Neural cell (in vitro differentiated cells): ENCODE measurements at regions not wholly inside any gene's neighbourhood (a gene's known extent, or its start where the extent isn't known, plus 50 kb on each side); places are given as distances from the start of the nearest gene placed in this dataset.
"Not testable (repeated sequence)": the region's sequence is repeated elsewhere in the genome, so short reads cannot be mapped to it uniquely, and the experiment has no call there.

Source experiments
- H2AFZ ChIP-seq: fragments of 200-600, 300-800 bp; sonication (generic), shearing (Covaris generic); 2 replicates; pipeline ENCODE4 v1.6.0; 2014; ENCODE audit warnings: low read depth, mild to moderate bottlenecking, antibody characterized with exemption, low read length, moderate library complexity
- H3F3A ChIP-seq: fragments of 200-600 bp; shearing (Covaris generic); 2 replicates; pipeline ENCODE4 v1.6.1; 2016; ENCODE audit warnings: mild to moderate bottlenecking, moderate library complexity, mixed read lengths, antibody characterized with exemption, low read length; ENCODE audit not compliant: insufficient read depth, poor library complexity, severe bottlenecking
- H3K27ac ChIP-seq: fragments of 200-600, 300-800 bp; sonication (generic), shearing (Covaris generic); 2 replicates; pipeline ENCODE4 v1.5.1; 2014; ENCODE audit warnings: mild to moderate bottlenecking, low read length, moderate library complexity
- H3K27me3 ChIP-seq: fragments of 300-800, 200-600 bp; sonication (generic), shearing (Covaris generic); 2 replicates; pipeline ENCODE4 v1.6.0; 2014; ENCODE audit warnings: mild to moderate bottlenecking, low read depth, low read length, moderate library complexity; ENCODE audit not compliant: insufficient read depth
- H3K36me3 ChIP-seq: fragments of 300-800, 200-600 bp; sonication (generic), shearing (Covaris generic); 2 replicates; pipeline ENCODE4 v1.5.1; 2014; ENCODE audit warnings: mild to moderate bottlenecking, antibody characterized with exemption, low read length, moderate library complexity; ENCODE audit not compliant: insufficient read depth
- H3K4me2 ChIP-seq: fragments of 300-800, 200-600 bp; sonication (generic), shearing (Covaris generic); 2 replicates; pipeline ENCODE4 v1.6.0; 2014; ENCODE audit warnings: mild to moderate bottlenecking, low read length
- H3K4me3 ChIP-seq: fragments of 300-800, 200-600 bp; sonication (generic), shearing (Covaris generic); 2 replicates; pipeline ENCODE4 v1.5.1; 2014; ENCODE audit warnings: mild to moderate bottlenecking, low read length, moderate library complexity
- H3K79me2 ChIP-seq: fragments of 200-600 bp; shearing (Covaris generic); replicated peaks from 2 replicates; pipeline ENCODE4 v1.6.0; 2014; ENCODE audit warnings: mild to moderate bottlenecking, low read length, moderate library complexity; ENCODE audit not compliant: insufficient read depth
- H3K9ac ChIP-seq: fragments of 300-800, 200-600 bp; sonication (generic), shearing (Covaris generic); 2 replicates; pipeline ENCODE4 v1.6.1; 2016; ENCODE audit warnings: mild to moderate bottlenecking, low read length, mixed read lengths
- H3K9me2 ChIP-seq: fragments of 200-600 bp; shearing (Covaris generic); 2 replicates; pipeline ENCODE4 v1.6.1; 2016; ENCODE audit warnings: mild to moderate bottlenecking, low read length, mixed read lengths; ENCODE audit not compliant: insufficient read depth
- H3K9me3 ChIP-seq: fragments of 200-600, 300-800 bp; sonication (generic), shearing (Covaris generic); 2 replicates; pipeline ENCODE4 v1.6.1; 2016; ENCODE audit warnings: mild to moderate bottlenecking, mixed run types, low read length, moderate library complexity, mixed read lengths
- H4K20me1 ChIP-seq: fragments of 200-600 bp; shearing (Covaris generic); 2 replicates; pipeline ENCODE4 v1.6.1; 2016; ENCODE audit warnings: mild to moderate bottlenecking, mixed run types; ENCODE audit not compliant: insufficient read depth
- EP300 ChIP-seq: fragments of 450-650 bp; conservative IDR thresholded peaks from 2 replicates; pipeline ENCODE4 v1.6.1; 2014; ENCODE audit warnings: antibody characterized with exemption, mild to moderate bottlenecking, moderate library complexity; ENCODE audit not compliant: poor library complexity, severe bottlenecking
- EZH2 ChIP-seq: fragments of 200-600, 300-800 bp; shearing (Covaris generic), sonication (generic); IDR thresholded peaks from 2 replicates; pipeline ENCODE4 v1.6.1; 2014; ENCODE audit warnings: antibody characterized with exemption, low read length, borderline replicate concordance, mild to moderate bottlenecking; ENCODE audit not compliant: insufficient read depth, poor library complexity, severe bottlenecking
- MXI1 ChIP-seq: fragments of 450-650 bp; conservative IDR thresholded peaks from 2 replicates; pipeline ENCODE4 v1.6.1; 2014; ENCODE audit warnings: antibody characterized with exemption, mild to moderate bottlenecking; ENCODE audit not compliant: poor library complexity, severe bottlenecking
- POLR2AphosphoS5 ChIP-seq: IDR thresholded peaks from 2 replicates; pipeline ENCODE4 v1.6.1; 2012
- RAD21 ChIP-seq: fragments of 450-650 bp; conservative IDR thresholded peaks from 2 replicates; pipeline ENCODE4 v1.6.1; 2014; ENCODE audit warnings: antibody characterized with exemption, mild to moderate bottlenecking, moderate library complexity
- SMC3 ChIP-seq: fragments of 450-650 bp; conservative IDR thresholded peaks from 2 replicates; pipeline ENCODE4 v1.6.1; 2014; ENCODE audit warnings: antibody characterized with exemption, mild to moderate bottlenecking, moderate library complexity; ENCODE audit not compliant: poor library complexity
- TAF1 ChIP-seq: IDR thresholded peaks from 2 replicates; pipeline ENCODE4 v1.6.1; 2012; ENCODE audit warnings: low read depth
- TF ChIP-seq, protein P1 (sequence below): fragments of 450-650 bp; IDR thresholded peaks from 2 replicates; pipeline ENCODE4 v1.5.1; 2014; ENCODE audit warnings: antibody characterized with exemption, mild to moderate bottlenecking, moderate library complexity; ENCODE audit not compliant: poor library complexity, severe bottlenecking
- TF ChIP-seq, protein P2 (sequence below): IDR thresholded peaks from 2 replicates; pipeline ENCODE4 v1.6.1; 2012; ENCODE audit warnings: borderline replicate concordance

DNA sequence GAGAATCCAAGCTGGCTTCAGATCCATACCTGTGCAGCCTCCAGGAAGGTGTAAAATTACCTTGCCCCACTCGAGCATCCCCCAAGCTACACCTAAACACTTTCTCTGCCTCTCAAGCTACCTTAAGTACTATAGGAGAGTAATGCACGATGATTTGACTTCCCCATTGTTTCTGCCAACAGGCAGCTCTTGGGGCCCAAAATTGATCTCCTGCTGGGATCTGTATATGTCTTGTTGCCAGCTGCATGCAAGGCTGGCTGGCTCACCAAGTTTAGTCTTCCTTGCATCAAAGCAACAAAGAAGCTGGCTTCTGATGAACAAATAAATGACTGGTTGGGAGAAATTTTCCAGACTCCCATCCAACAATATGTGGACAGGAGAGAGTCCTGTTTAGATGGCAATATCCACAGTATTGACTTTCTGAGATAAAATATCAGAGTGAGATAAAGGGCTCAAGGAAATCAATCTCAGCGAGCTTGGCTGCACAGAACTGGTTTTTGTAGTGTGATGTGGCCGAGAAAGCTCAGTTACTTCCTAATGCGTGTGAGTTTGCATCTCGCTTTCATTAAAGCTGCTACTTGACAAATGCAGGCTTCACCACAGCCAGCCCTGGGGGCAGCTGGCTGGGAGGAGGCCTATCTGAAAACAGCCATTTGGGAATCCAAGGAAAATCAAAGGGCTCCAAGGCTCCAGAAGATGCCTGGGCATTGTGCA lies 140.7 kb downstream of the MINAR1 start:
- Histone ChIP-seq H3K79me2 (no peaks in the 10 kb centered on the region), H3K4me3 (no peak overlapping the region), H4K20me1 (no peaks in the 10 kb centered on the region), H3F3A (no peaks in the 10 kb centered on the region), H3K4me2 (no peak overlapping the region), H3K9ac (no peak overlapping the region), H3K9me2 (no peaks in the 10 kb centered on the region), H3K27me3 (no peaks in the 10 kb centered on the region), H2AFZ (no peak overlapping the region), H3K27ac (no peak overlapping the region), H3K9me3 (no peaks in the 10 kb centered on the region), H3K36me3 (no peaks in the 10 kb centered on the region)
- TF ChIP-seq, protein P1, sequence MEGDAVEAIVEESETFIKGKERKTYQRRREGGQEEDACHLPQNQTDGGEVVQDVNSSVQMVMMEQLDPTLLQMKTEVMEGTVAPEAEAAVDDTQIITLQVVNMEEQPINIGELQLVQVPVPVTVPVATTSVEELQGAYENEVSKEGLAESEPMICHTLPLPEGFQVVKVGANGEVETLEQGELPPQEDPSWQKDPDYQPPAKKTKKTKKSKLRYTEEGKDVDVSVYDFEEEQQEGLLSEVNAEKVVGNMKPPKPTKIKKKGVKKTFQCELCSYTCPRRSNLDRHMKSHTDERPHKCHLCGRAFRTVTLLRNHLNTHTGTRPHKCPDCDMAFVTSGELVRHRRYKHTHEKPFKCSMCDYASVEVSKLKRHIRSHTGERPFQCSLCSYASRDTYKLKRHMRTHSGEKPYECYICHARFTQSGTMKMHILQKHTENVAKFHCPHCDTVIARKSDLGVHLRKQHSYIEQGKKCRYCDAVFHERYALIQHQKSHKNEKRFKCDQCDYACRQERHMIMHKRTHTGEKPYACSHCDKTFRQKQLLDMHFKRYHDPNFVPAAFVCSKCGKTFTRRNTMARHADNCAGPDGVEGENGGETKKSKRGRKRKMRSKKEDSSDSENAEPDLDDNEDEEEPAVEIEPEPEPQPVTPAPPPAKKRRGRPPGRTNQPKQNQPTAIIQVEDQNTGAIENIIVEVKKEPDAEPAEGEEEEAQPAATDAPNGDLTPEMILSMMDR: no peak
- TF ChIP-seq POLR2AphosphoS5: no peak
- no peak for TF ChIP-seq EP300
- TF ChIP-seq TAF1: no peak
- TF ChIP-seq RAD21: no peak
- no peak for TF ChIP-seq EZH2
- TF ChIP-seq MXI1: no peak
- TF ChIP-seq SMC3: no peak
- TF ChIP-seq, protein P2, sequence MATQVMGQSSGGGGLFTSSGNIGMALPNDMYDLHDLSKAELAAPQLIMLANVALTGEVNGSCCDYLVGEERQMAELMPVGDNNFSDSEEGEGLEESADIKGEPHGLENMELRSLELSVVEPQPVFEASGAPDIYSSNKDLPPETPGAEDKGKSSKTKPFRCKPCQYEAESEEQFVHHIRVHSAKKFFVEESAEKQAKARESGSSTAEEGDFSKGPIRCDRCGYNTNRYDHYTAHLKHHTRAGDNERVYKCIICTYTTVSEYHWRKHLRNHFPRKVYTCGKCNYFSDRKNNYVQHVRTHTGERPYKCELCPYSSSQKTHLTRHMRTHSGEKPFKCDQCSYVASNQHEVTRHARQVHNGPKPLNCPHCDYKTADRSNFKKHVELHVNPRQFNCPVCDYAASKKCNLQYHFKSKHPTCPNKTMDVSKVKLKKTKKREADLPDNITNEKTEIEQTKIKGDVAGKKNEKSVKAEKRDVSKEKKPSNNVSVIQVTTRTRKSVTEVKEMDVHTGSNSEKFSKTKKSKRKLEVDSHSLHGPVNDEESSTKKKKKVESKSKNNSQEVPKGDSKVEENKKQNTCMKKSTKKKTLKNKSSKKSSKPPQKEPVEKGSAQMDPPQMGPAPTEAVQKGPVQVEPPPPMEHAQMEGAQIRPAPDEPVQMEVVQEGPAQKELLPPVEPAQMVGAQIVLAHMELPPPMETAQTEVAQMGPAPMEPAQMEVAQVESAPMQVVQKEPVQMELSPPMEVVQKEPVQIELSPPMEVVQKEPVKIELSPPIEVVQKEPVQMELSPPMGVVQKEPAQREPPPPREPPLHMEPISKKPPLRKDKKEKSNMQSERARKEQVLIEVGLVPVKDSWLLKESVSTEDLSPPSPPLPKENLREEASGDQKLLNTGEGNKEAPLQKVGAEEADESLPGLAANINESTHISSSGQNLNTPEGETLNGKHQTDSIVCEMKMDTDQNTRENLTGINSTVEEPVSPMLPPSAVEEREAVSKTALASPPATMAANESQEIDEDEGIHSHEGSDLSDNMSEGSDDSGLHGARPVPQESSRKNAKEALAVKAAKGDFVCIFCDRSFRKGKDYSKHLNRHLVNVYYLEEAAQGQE: no peak

DNA sequence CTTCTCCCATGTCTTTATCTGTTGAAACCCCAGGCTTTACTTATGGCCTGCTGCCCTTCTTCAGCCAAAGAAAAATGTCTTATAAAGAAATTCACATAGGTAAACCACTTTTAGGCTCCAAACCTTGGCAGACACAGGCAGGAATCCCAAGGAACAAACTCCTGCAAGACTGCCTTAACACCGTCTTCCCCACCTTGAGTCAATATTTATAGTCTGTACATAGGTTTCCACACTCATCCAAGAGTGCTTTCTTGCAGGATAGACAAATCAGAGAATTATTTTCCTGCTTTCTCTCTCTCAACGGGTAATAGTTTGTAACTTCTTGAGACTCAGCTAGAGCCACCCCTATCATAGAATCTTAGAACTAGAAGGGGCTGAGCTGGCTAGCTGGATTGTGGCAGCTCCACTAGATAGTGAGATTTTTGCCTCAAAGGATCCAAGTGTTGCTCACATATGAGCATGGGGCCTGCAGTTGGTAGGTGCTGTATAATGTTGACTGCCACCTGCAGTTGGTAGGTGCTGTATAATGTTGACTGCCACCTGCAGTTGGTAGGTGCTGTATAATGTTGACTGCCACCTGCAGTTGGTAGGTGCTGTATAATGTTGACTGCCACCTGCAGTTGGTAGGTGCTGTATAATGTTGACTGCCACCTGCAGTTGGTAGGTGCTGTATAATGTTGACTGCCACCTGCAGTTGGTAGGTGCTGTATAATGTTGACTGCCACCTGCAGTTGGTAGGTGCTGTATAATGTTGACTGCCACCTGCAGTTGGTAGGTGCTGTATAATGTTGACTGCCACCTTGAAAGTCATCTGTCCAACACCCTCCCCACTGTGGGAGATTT lies 142.5 kb downstream of the MINAR1 start:
- H3K9me2 ChIP-seq, H3K9me3 ChIP-seq, H3F3A ChIP-seq, H3K4me3 ChIP-seq, H3K9ac ChIP-seq, H3K27ac ChIP-seq, H3K36me3 ChIP-seq, H3K27me3 ChIP-seq, H2AFZ ChIP-seq, H3K4me2 ChIP-seq, H4K20me1 ChIP-seq, H3K79me2 ChIP-seq: not testable (repeated sequence)
